ENCODE measurements at regions not wholly inside any gene's neighbourhood (a gene's known extent, or its start where the extent isn't known, plus 50 kb on each side); places are given as distances from the start of the nearest gene placed in this dataset.

GRCh38 chrX:98294310-98294709 lies 1410.6 kb downstream of the RPA4 start:
- TF ChIP-seq CTCF (conservative IDR thresholded peaks at IDR 0.05; ENCODE audit: low read length) (no peak), EZH2phosphoT487 (IDR thresholded peaks at IDR 0.05; ENCODE audit: borderline replicate concordance, low read depth, low read length) (no peak)
